GM23248 (cell line): ENCODE measurements at regions not wholly inside any gene's neighbourhood (a gene's known extent, or its start where the extent isn't known, plus 50 kb on each side); places are given as distances from the start of the nearest gene placed in this dataset.
"Not testable (repeated sequence)": the region's sequence is repeated elsewhere in the genome, so short reads cannot be mapped to it uniquely, and the experiment has no call there.

Experiments
- DNase-seq: peaks from one replicate; pipeline ENCODE4 v3.0.0-alpha.2; 2015
- H2AFZ ChIP-seq: fragments of 200-600 bp; sonication (generic); 2 replicates; pipeline ENCODE4 v1.6.1; 2016; ENCODE audit warnings: antibody characterized with exemption
- H3F3A ChIP-seq: fragments of 200-600 bp; sonication (generic); 2 replicates; pipeline ENCODE4 v1.6.1; 2016; ENCODE audit warnings: mild to moderate bottlenecking, antibody characterized with exemption, mixed run types; ENCODE audit not compliant: insufficient read depth
- H3K27ac ChIP-seq: fragments of 200-600 bp; sonication (generic); 2 replicates; pipeline ENCODE4 v1.5.1; 2016; ENCODE audit warnings: mild to moderate bottlenecking
- H3K27me3 ChIP-seq: fragments of 200-600 bp; sonication (generic); replicated peaks from 2 replicates; pipeline ENCODE4 v1.6.1; 2016; ENCODE audit warnings: mild to moderate bottlenecking; ENCODE audit not compliant: insufficient read depth
- H3K36me3 ChIP-seq: fragments of 200-600 bp; sonication (generic); 2 replicates; pipeline ENCODE4 v1.6.1; 2016; ENCODE audit warnings: low read depth, mild to moderate bottlenecking
- H3K4me1 ChIP-seq: fragments of 200-600 bp; sonication (generic); 2 replicates; pipeline ENCODE4 v1.6.1; 2016; ENCODE audit warnings: mild to moderate bottlenecking; ENCODE audit not compliant: insufficient read depth
- H3K4me2 ChIP-seq: fragments of 200-600 bp; sonication (generic); one replicate; pipeline ENCODE4 v1.6.1; 2016; ENCODE audit warnings: mild to moderate bottlenecking; ENCODE audit not compliant: unreplicated experiment
- H3K4me3 ChIP-seq: fragments of 200-600 bp; sonication (generic); 2 replicates; pipeline ENCODE4 v1.5.1; 2016; ENCODE audit warnings: mild to moderate bottlenecking
- H3K79me2 ChIP-seq: fragments of 200-600 bp; sonication (generic); 2 replicates; pipeline ENCODE4 v1.6.1; 2016; ENCODE audit warnings: mild to moderate bottlenecking; ENCODE audit not compliant: insufficient read depth
- H3K9ac ChIP-seq: fragments of 200-600 bp; sonication (generic); 2 replicates; pipeline ENCODE4 v1.6.1; 2016; ENCODE audit warnings: mild to moderate bottlenecking
- H3K9me2 ChIP-seq: fragments of 200-600 bp; sonication (generic); 2 replicates; pipeline ENCODE4 v1.6.1; 2016; ENCODE audit warnings: mixed run types, mild to moderate bottlenecking, moderate library complexity; ENCODE audit not compliant: insufficient read depth
- H3K9me3 ChIP-seq: fragments of 200-600 bp; sonication (generic); one replicate; pipeline ENCODE4 v1.6.1; 2017; ENCODE audit warnings: low read depth
- H4K20me1 ChIP-seq: fragments of 200-600 bp; sonication (generic); 2 replicates; pipeline ENCODE4 v1.6.0; 2016; ENCODE audit not compliant: insufficient read depth
- EZH2 ChIP-seq: fragments of 200-600 bp; sonication (generic); IDR thresholded peaks from 2 replicates; pipeline ENCODE4 v1.6.1; 2018; ENCODE audit warnings: antibody characterized with exemption, mild to moderate bottlenecking; ENCODE audit not compliant: insufficient read depth, poor library complexity, severe bottlenecking
- EZH2phosphoT487 ChIP-seq: fragments of 200-600 bp; sonication (generic); IDR thresholded peaks from 2 replicates; pipeline ENCODE4 v1.6.1; 2018; ENCODE audit warnings: antibody characterized with exemption, moderate library complexity, mild to moderate bottlenecking, low read depth; ENCODE audit not compliant: insufficient read depth
- WGBS, 2 experiments: methylation state at CpG; one replicate each; pipeline ENCODE4 v1.1.6; 2015 to 2017; ENCODE audit warnings: low lambda C conversion rate in 2 of 2, low coverage in 1 of 2; ENCODE audit errors: missing lambda C conversion rate in 2 of 2; 5-methylcytosine and 5-hydroxymethylcytosine counted together
- in situ Hi-C: fragments of 300-500 bp; cut with MboI; formaldehyde crosslinking; loops from 2 replicates; pipeline ENCODE4 v1.15.0; 2020

DNA sequence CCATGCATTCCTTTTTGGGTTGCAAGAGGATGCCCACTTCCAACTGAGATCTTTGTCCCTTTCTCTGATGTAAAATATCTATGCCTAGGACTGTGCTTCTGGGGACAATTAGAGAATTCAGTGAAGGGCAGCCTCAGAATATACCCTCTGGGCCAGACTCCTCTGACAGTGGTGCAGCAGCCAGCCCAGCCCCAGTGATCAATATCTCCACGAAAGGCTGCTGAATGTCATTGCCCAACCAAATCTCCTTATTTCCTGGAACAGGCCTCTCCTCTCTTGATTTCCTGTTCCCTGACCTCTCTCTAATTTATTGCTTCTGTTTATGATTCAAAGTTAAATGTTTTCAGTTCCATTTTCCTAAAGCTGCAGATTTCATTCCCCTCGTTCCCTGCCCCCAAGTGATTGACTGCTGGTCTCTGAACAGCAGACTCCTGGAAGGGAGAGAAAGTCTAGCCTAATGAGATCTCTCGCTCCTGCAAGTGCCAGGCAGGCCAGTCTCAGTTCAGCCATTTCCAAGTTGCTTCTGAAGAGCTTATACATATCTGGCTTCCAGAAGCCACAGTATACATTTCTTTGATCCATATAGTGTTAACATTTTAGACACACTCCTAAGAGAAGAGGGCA is 104.4 kb upstream of the SALL1 start:
- H3K36me3 ChIP-seq = no peaks in the 10 kb centered on the region
- no peaks in the 10 kb centered on the region for H3K4me1 ChIP-seq
- no peak overlapping the region for H3K4me2 ChIP-seq
- H3K4me3 ChIP-seq = no peak overlapping the region
- 67 to 72% methylated on average over 3 of the region's 3 CpGs for WGBS, 2 experiments
- in situ Hi-C loops = no loop called here
- H4K20me1 ChIP-seq = no peaks in the 10 kb centered on the region
- no peaks in the 10 kb centered on the region for H3F3A ChIP-seq
- H3K9me2 ChIP-seq = no peaks in the 10 kb centered on the region
- H3K27me3 ChIP-seq = no peaks in the 10 kb centered on the region
- no peak for DNase-seq
- H2AFZ ChIP-seq = no peak overlapping the region
- no peaks in the 10 kb centered on the region for H3K79me2 ChIP-seq
- no peak overlapping the region for H3K27ac ChIP-seq
- H3K9ac ChIP-seq = no peak overlapping the region
- H3K9me3 ChIP-seq = no peaks in the 10 kb centered on the region
- TF ChIP-seq EZH2phosphoT487 (no peak), EZH2 (no peak)

DNA sequence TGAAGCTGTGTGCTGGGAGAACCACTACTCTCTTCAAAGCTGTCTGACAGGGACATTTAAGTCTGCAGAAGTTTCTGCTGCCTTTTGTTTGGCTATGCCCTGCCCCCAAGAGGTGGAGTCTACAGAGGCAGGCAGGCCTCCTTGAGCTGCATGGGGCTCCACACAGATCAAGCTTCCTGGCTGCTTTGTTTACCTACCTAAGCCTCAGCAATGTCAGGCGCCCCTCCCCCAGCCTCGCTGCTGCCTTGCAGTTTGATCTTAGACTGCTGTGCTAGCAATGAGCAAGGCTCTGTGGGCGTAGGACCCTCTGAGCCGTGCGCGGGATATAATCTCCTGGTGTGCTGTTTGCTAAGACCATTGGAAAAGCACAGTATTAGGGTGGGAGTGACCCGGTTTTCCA is 103.3 kb upstream of the SALL1 start:
- H3K9ac ChIP-seq, H3K9me3 ChIP-seq, H3K9me2 ChIP-seq, H3K4me2 ChIP-seq, H3K79me2 ChIP-seq, H3F3A ChIP-seq, in situ Hi-C loops, H3K4me1 ChIP-seq, H4K20me1 ChIP-seq, H3K4me3 ChIP-seq, DNase-seq, H3K27ac ChIP-seq, H2AFZ ChIP-seq, H3K27me3 ChIP-seq, H3K36me3 ChIP-seq: not testable (repeated sequence)
- 75 to 87% methylated on average over 7 of the region's 7 CpGs for WGBS, 2 experiments

DNA sequence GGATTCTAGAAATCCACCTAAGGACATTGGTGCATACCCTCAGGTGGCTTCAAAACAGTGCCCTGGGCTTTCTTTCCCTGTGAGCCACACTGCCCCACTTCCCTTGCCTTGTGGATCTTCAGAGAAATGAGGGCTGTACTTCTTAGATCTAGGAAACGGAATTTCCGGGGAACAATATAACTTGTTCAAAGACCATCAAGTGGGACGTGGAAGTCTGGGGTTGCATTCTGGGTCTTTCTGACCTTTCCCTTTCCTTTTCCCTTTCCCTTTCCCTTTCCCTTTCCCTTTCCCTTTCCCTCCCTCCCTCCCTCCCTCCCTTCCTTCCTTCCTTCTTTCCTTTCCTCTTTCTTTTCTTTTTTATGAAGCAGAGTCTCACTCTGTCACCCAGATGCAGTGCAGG is 97.1 kb upstream of the SALL1 start:
- no peak for TF ChIP-seq EZH2phosphoT487
- Histone ChIP-seq H2AFZ (no peak overlapping the region), H3K4me3 (no peak overlapping the region), H3K79me2 (no peaks in the 10 kb centered on the region), H3K9me3 (no peaks in the 10 kb centered on the region), H3K9me2 (no peaks in the 10 kb centered on the region), H3K4me2 (no peak overlapping the region), H4K20me1 (no peaks in the 10 kb centered on the region), H3F3A (no peaks in the 10 kb centered on the region), H3K36me3 (no peaks in the 10 kb centered on the region), H3K27ac (no peak overlapping the region), H3K9ac (no peak overlapping the region), H3K27me3 (no peaks in the 10 kb centered on the region), H3K4me1 (no peaks in the 10 kb centered on the region)
- in situ Hi-C loops = no loop called here
- DNase-seq = no peak
- 82 to 83% methylated on average over 3 of the region's 3 CpGs for WGBS, 2 experiments

DNA sequence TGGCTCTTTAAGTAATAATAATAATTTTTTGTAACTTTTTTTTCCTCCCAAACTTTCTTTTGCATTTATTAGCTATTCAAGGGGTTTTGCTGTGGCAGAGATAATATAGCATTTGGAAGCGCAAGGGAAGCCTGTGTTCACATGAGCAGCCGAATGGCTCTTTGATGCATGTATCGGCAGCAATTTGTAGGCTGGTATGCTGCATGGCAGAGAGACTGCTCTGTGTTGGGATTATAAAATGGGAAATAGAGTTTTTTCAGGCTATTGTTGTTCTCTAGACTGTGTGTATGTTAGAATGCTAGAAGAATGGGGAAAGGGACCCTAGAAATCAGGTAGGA is 94.6 kb upstream of the SALL1 start:
- no peaks in the 10 kb centered on the region for H3F3A ChIP-seq
- no peak for DNase-seq
- no peak overlapping the region for H3K27ac ChIP-seq
- 79 to 93% methylated on average over 3 of the region's 3 CpGs for WGBS, 2 experiments
- H3K27me3 ChIP-seq = no peaks in the 10 kb centered on the region
- H3K79me2 ChIP-seq = no peaks in the 10 kb centered on the region
- H4K20me1 ChIP-seq = no peaks in the 10 kb centered on the region
- in situ Hi-C loops = no loop called here
- no peaks in the 10 kb centered on the region for H3K9me3 ChIP-seq
- no peak overlapping the region for H2AFZ ChIP-seq
- H3K9me2 ChIP-seq = no peaks in the 10 kb centered on the region
- no peaks in the 10 kb centered on the region for H3K4me1 ChIP-seq
- TF ChIP-seq EZH2 (no peak), EZH2phosphoT487 (no peak)
- no peak overlapping the region for H3K4me3 ChIP-seq
- H3K9ac ChIP-seq = no peak overlapping the region
- no peak overlapping the region for H3K4me2 ChIP-seq
- H3K36me3 ChIP-seq = no peaks in the 10 kb centered on the region

DNA sequence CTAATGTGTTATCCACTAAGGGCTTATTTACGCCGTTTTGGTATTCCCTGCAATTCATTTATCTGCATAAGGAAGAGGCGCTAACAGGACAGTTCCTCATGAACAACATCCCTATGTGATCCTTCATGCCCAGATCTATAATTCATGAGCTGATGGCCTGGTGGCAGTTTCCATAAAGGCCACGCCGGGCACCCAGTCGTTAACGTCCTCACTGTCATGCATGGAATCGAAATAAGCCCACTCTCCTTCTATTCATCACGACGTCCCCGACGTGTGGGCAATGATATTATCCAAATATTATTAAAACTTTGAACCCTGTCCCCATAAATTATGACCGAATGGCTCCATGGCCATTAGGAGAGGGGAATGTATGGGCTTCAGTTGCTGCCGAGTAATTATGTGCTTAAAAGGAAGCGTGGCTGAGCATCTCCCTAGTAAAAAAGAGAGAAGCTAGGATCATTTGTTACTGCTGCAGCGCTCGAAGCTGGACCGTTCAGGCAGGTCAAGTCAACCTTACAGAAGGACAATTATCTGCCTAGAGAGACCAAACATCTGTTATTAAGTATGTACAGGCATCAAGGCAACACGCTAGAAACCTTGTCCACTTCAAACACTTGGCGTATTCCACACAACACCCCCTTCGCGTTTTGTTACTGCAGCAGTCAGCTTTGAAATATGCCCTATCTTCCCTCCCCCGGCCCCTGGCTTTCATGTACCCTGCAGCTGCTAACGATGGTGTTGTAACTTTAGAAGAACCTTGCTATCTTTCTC is 94.0 kb upstream of the SALL1 start:
- Histone ChIP-seq H4K20me1 (no peaks in the 10 kb centered on the region), H2AFZ (no peak overlapping the region), H3K27me3 (no peaks in the 10 kb centered on the region), H3K4me1 (no peaks in the 10 kb centered on the region), H3F3A (no peaks in the 10 kb centered on the region), H3K79me2 (no peaks in the 10 kb centered on the region), H3K9me3 (no peaks in the 10 kb centered on the region), H3K27ac (no peak overlapping the region), H3K36me3 (no peaks in the 10 kb centered on the region), H3K9me2 (no peaks in the 10 kb centered on the region), H3K4me2 (no peak overlapping the region), H3K4me3 (no peak overlapping the region), H3K9ac (no peak overlapping the region)
- in situ Hi-C loops = no loop called here
- TF ChIP-seq EZH2 (no peak), EZH2phosphoT487 (no peak)
- WGBS, 2 experiments = 63 to 69% methylated on average over 24 of the region's 24 CpGs
- no peak for DNase-seq
